Left ventricle myocardium inferior (tissue), 1 donor: ENCODE measurements at regions not wholly inside any gene's neighbourhood (a gene's known extent, or its start where the extent isn't known, plus 50 kb on each side); places are given as distances from the start of the nearest gene placed in this dataset.

Source experiments
- DNase-seq: peaks from one replicate; pipeline ENCODE4 v3.0.0-alpha.2; 2020
- H3K27ac ChIP-seq: fragments of 200-600 bp; replicated peaks from 2 replicates; pipeline ENCODE4 v1.8.0; 2021
- H3K27me3 ChIP-seq: fragments of 200-600 bp; 2 replicates; pipeline ENCODE4 v1.8.0; 2021; ENCODE audit warnings: low read depth
- H3K36me3 ChIP-seq: fragments of 200-600 bp; 2 replicates; pipeline ENCODE4 v1.8.0; 2021
- H3K4me1 ChIP-seq: fragments of 200-600 bp; 2 replicates; pipeline ENCODE4 v1.8.0; 2021
- H3K4me3 ChIP-seq: fragments of 200-600 bp; 2 replicates; pipeline ENCODE4 v1.8.0; 2021; ENCODE audit warnings: mild to moderate bottlenecking, moderate library complexity
- H3K9me3 ChIP-seq: fragments of 200-600 bp; replicated peaks from 2 replicates; pipeline ENCODE4 v1.8.0; 2021
- intact Hi-C: fragments of 100-400 bp; cut with micrococcal nuclease; formaldehyde crosslinking; loops from one replicate; pipeline ENCODE4 v1.11.0; 2022
- TF ChIP-seq, protein P1 (sequence below): fragments of 200-600 bp; IDR thresholded peaks from 2 replicates; pipeline ENCODE4 v1.8.0; 2021; ENCODE audit warnings: antibody characterized with exemption, mild to moderate bottlenecking, borderline replicate concordance
- donor health status: DM: no; HTN: yes; CAD: no; lungs with severe emphysema.

DNA sequence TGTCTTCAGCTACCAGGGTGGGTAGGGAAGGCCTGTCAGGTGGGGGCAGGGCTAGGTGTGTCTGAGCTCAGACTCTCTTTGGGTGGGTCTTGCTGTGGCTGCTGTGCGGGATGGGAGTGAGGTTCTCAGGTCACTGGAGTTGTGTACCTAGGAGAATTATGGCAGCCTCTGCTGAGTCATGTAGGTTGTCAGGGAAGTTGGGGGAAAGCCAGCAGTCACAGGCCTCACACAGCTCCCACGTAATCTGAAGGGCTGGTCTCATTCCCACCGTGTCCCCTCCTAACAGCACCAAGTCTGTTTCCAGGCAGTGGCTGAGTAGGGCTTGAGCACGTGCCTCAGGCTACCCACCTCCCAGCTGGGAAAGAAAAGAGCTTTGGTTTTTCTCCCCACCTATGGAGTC is 67.0 kb downstream of the CHCHD4 start:
- DNase-seq: no peak
- Histone ChIP-seq H3K27me3 (no peaks in the 10 kb centered on the region), H3K9me3 (peaks cover 31% of the 10 kb centered on the region), H3K27ac (no peak overlapping the region), H3K4me1 (no peaks in the 10 kb centered on the region), H3K4me3 (no peak overlapping the region), H3K36me3 (no peaks in the 10 kb centered on the region)
- intact Hi-C loops: no loop called here
- TF ChIP-seq, protein P1, sequence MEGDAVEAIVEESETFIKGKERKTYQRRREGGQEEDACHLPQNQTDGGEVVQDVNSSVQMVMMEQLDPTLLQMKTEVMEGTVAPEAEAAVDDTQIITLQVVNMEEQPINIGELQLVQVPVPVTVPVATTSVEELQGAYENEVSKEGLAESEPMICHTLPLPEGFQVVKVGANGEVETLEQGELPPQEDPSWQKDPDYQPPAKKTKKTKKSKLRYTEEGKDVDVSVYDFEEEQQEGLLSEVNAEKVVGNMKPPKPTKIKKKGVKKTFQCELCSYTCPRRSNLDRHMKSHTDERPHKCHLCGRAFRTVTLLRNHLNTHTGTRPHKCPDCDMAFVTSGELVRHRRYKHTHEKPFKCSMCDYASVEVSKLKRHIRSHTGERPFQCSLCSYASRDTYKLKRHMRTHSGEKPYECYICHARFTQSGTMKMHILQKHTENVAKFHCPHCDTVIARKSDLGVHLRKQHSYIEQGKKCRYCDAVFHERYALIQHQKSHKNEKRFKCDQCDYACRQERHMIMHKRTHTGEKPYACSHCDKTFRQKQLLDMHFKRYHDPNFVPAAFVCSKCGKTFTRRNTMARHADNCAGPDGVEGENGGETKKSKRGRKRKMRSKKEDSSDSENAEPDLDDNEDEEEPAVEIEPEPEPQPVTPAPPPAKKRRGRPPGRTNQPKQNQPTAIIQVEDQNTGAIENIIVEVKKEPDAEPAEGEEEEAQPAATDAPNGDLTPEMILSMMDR: no peak

- TF ChIP-seq, protein P1: no peak
- Histone ChIP-seq H3K4me1 (peaks cover 8% of the 10 kb centered on the region), H3K27me3 (peaks cover 5% of the 10 kb centered on the region), H3K36me3 (no peaks in the 10 kb centered on the region), H3K9me3 (peaks cover 6% of the 10 kb centered on the region), H3K27ac (peak overlapping the region; percentile 61), H3K4me3 (no peak overlapping the region)
- intact Hi-C loops: no loop called here
- no peak for DNase-seq
These were observed 76.8 kb downstream of the CHCHD4 start for GRCh38 chr3:14047841-14048240.

DNA sequence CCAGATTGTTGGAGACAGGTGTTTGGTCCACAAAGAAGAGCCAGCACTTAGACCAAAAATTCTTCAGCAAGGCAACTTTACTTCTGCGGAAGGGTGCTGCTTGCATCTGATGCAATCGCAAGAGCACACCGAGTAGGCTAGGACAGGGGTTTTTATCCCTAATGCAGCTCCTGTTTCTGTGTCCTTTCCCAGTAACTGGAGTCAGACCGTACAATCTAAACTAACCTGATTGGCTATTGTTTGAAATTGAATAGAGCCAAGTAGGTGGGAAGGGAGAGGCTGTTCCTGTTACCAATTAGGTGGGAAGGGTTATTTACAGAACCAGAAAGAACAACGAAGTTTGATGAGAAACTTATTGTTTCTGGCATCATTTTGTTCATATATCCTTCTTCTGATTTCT is 77.6 kb downstream of the CHCHD4 start:
- Histone ChIP-seq H3K36me3 (no peaks in the 10 kb centered on the region), H3K27me3 (peaks cover 5% of the 10 kb centered on the region), H3K27ac (peak overlapping the region; percentile 61), H3K4me3 (peak overlapping the region; percentile 59), H3K4me1 (peaks cover 8% of the 10 kb centered on the region), H3K9me3 (peaks cover 6% of the 10 kb centered on the region)
- TF ChIP-seq, protein P1: no peak
- intact Hi-C loops: no loop called here
- DNase-seq: no peak

DNA sequence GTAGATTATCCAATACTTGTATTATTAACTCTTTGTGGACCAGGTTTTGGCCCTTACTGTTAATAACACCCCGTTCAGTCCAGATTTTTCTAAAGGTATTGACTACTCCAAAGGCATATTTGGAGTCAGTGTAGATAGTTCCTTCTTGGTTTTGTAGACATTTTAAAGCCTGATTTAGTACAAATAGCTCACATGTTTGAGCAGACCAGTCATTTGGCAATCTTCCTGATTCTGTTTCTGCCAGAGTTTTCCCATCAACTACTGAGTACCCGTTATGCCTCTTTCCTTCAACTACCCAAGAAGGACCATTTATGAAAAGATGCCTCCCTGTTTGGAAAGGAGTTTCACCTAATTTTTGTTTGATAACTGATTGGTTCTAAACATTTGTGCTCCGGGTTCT is 82.0 kb downstream of the CHCHD4 start:
- intact Hi-C loops: no loop called here
- Histone ChIP-seq H3K4me1 (peaks cover 16% of the 10 kb centered on the region), H3K27ac (no peak overlapping the region), H3K9me3 (peaks cover 19% of the 10 kb centered on the region), H3K27me3 (peaks cover 5% of the 10 kb centered on the region), H3K4me3 (no peak overlapping the region), H3K36me3 (peaks cover 8% of the 10 kb centered on the region)
- TF ChIP-seq, protein P1: no peak
- no peak for DNase-seq

DNA sequence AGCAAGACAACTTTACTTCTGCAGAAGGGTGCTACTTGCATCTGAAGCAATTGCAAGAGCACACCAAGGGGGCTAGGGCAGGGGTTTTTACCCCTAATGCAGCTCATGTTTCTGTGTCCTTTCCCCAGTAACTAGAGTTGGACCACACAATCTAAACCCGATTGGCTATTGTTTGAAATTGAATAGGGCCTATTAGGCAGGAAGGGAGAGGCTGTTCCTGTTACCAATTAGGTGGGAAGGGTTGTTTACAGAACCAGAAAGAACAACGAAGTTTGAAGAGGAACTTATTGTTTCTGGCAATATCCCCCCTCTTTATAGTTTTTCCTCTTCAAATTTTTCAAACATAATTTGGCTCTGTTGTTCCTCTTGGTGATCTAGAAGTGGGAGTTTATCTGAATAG is 85.5 kb downstream of the CHCHD4 start:
- Histone ChIP-seq H3K27me3 (peaks cover 6% of the 10 kb centered on the region), H3K9me3 (peaks cover 54% of the 10 kb centered on the region), H3K36me3 (peaks cover 19% of the 10 kb centered on the region), H3K4me3 (no peak overlapping the region), H3K27ac (peak overlapping the region; percentile 69), H3K4me1 (peaks cover 10% of the 10 kb centered on the region)
- no peak for DNase-seq
- intact Hi-C loops: no loop called here
- TF ChIP-seq, protein P1: no peak

GRCh38 chr3:14037211-14037610 is 87.5 kb downstream of the CHCHD4 start:
- Histone ChIP-seq H3K4me1 (peaks cover 10% of the 10 kb centered on the region), H3K4me3 (no peak overlapping the region), H3K36me3 (peaks cover 19% of the 10 kb centered on the region), H3K27me3 (peaks cover 6% of the 10 kb centered on the region), H3K9me3 (peaks cover 67% of the 10 kb centered on the region), H3K27ac (no peak overlapping the region)
- DNase-seq: no peak
- intact Hi-C loops: no loop called here
- TF ChIP-seq, protein P1: no peak
